ENCODE measurements at regions not wholly inside any gene's neighbourhood (a gene's known extent, or its start where the extent isn't known, plus 50 kb on each side); places are given as distances from the start of the nearest gene placed in this dataset.

DNA sequence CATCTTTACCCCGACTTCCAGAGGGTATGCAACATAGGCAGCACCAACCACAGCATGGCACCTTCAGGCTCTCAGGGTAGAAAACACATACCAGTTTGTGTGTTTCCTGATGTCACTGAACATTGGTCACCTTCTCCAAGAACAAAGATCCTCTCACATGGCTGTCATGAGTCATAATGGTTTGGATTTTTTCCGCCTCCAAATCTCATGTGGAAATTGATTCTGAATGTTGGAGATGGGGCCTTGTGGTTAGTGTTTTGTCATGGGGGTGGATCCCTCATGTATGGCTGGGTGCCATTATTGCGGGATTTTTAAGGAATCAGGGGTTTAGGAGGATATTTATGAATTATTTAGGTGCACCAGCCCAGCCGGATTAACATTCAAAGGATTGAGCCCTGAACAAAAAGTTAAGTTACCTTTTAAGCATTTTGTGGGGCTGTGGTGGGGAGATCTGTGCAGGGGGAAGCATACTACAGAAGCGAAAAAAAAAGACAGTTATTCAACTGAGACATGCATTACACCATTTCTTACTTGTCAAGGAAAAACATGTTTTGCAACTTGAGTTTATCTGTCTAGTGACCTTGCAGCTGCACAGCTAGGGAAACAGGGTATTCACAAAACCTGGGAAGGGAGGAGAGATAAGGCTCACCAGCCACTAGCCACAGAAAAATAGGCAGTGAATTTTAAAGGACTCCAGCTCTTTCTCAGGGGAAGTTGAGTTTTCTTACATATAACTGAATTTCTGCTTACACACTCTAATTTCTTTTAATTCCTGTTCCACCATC lies 774.1 kb upstream of the AUTS2 start:
- CTCF ChIA-PET (ENCODE audit: partially characterized antibody): no interaction called here
- Histone ChIP-seq H3K4me1 (replicated peaks in 1 of 4; ENCODE audit: control insufficient read depth in 3 of 4, insufficient read depth in 4 of 4, low read length in 3 of 4) (no peaks in the 10 kb centered on the region), H4K20me1 (replicated peaks in 1 of 2; ENCODE audit: control insufficient read depth in 1 of 2, insufficient read depth in 2 of 2, low read length in 2 of 2) (no peaks in the 10 kb centered on the region), H3K4me2 (ENCODE audit: insufficient read depth in 1 of 2, low read depth in 2 of 2, low read length in 2 of 2) (no peak overlapping the region), H2BK20ac (ENCODE audit: low read length) (no peak overlapping the region), H3K27me3 (replicated peaks in 1 of 4; ENCODE audit: control insufficient read depth in 3 of 4, extremely low read depth in 1 of 4, insufficient read depth in 3 of 4, low read length in 3 of 4) (no peaks in the 10 kb centered on the region), H2BK120ac (replicated peaks; ENCODE audit: low read depth, low read length) (no peak overlapping the region), H3K9ac (replicated peaks in 1 of 4; ENCODE audit: extremely low read depth in 1 of 4, low read depth in 3 of 4, low read length in 3 of 4) (no peak overlapping the region), H3K9me3 (ENCODE audit: insufficient read depth in 2 of 2, low read depth in 1 of 2, low read length in 1 of 2) (no peaks in the 10 kb centered on the region), H3K56ac (replicated peaks; ENCODE audit: insufficient read length, low read depth, low read length) (no peak overlapping the region), H3K14ac (ENCODE audit: insufficient read length) (no peak overlapping the region), H3K36me3 (ENCODE audit: control insufficient read depth in 2 of 4, insufficient read depth in 4 of 4, low read length in 3 of 4) (no peaks in the 10 kb centered on the region), H2BK5ac (ENCODE audit: low read depth, low read length) (no peak overlapping the region), H3K79me1 (ENCODE audit: low read depth, low read length) (no peaks in the 10 kb centered on the region), H4K5ac (ENCODE audit: insufficient read length, low read depth, low read length) (no peak overlapping the region), H2AFZ (ENCODE audit: low read length) (no peak overlapping the region), H2AK5ac (ENCODE audit: low read depth, low read length) (no peak overlapping the region), H3K23ac (ENCODE audit: insufficient read length) (no peak overlapping the region), H3K79me2 (ENCODE audit: control insufficient read depth in 1 of 2, insufficient read depth in 2 of 2, low read length in 2 of 2) (no peaks in the 10 kb centered on the region), H2BK15ac (ENCODE audit: low read length) (no peak overlapping the region), H3K4ac (replicated peaks; ENCODE audit: insufficient read length, low read depth, low read length) (no peak overlapping the region), H4K8ac (ENCODE audit: extremely low read depth, insufficient read depth, low read length) (no peak overlapping the region), H2BK12ac (ENCODE audit: low read depth, low read length) (no peak overlapping the region), H3K27ac (ENCODE audit: low read depth, low read length) (no peak overlapping the region), H4K91ac (replicated peaks; ENCODE audit: insufficient read length, low read length) (no peak overlapping the region), H3K23me2 (ENCODE audit: low read depth, low read length) (no peaks in the 10 kb centered on the region), H3K4me3 (ENCODE audit: extremely low read depth in 1 of 4, insufficient read depth in 2 of 4, low read depth in 3 of 4, low read length in 4 of 4) (no peak overlapping the region), H3K18ac (ENCODE audit: extremely low read depth, low read length) (no peak overlapping the region)
- POLR2A ChIA-PET (ENCODE audit: partially characterized antibody): no interaction called here
- no peak for TF ChIP-seq CBX5 (IDR thresholded peaks at IDR 0.05; ENCODE audit: low read depth, low read length)
- no peak for TF ChIP-seq RAD21 (IDR thresholded peaks at IDR 0.05 in 1 of 2, conservative IDR thresholded peaks at IDR 0.05 in 1 of 2; ENCODE audit: low read depth in 2 of 2, low read length in 2 of 2)
- TF ChIP-seq NRF1 (IDR thresholded peaks at IDR 0.05; ENCODE audit: low read depth, low read length): no peak
- no peak for TF ChIP-seq CEBPB (IDR thresholded peaks at IDR 0.05; ENCODE audit: low read depth, low read length)
- no peak for TF ChIP-seq KDM5A (IDR thresholded peaks at IDR 0.05; ENCODE audit: low read length)
- no peak for TF ChIP-seq NANOG (IDR thresholded peaks at IDR 0.05; ENCODE audit: insufficient read depth, low read depth, low read length, poor library complexity, severe bottlenecking)
- no peak for TF ChIP-seq SIN3A (conservative IDR thresholded peaks at IDR 0.05 in 1 of 2, IDR thresholded peaks at IDR 0.05 in 1 of 2; ENCODE audit: low read depth in 1 of 2, low read length in 2 of 2)
- DNase-seq (ENCODE audit: low read depth in 1 of 2, low spot score in 2 of 2) (no peak), FAIRE-seq (no peak)
- WGBS, 2 experiments (ENCODE audit: extremely low coverage in 1 of 2, insufficient coverage in 1 of 2, insufficient read length in 1 of 2, insufficient replicate concordance in 2 of 2, low coverage in 1 of 2, low lambda C conversion rate in 2 of 2, missing lambda C conversion rate in 1 of 2): 95% methylated on average over 5 of the region's 5 CpGs; no CpG with 5 or more reads in 1 of the 2 experiments

Measured in H1 (cell line).